OCI-LY1 (cell line): ENCODE measurements at regions not wholly inside any gene's neighbourhood (a gene's known extent, or its start where the extent isn't known, plus 50 kb on each side); places are given as distances from the start of the nearest gene placed in this dataset.

Source experiments
- H2AFZ ChIP-seq: fragments of 200-600 bp; sonication (generic), shearing (Covaris generic); 2 replicates; pipeline ENCODE4 v1.6.0; 2014; ENCODE audit warnings: antibody characterized with exemption, mild to moderate bottlenecking, low read length
- H3F3A ChIP-seq: fragments of 200-600 bp; sonication (generic), shearing (Covaris generic); 2 replicates; pipeline ENCODE4 v1.6.0; 2014; ENCODE audit warnings: mild to moderate bottlenecking, antibody characterized with exemption, low read length, moderate library complexity; ENCODE audit not compliant: insufficient read depth
- H3K27ac ChIP-seq: fragments of 200-600 bp; sonication (generic); 2 replicates; pipeline ENCODE4 v1.5.1; 2014; ENCODE audit warnings: low read length, mixed run types, mild to moderate bottlenecking, low read depth; ENCODE audit not compliant: poor library complexity, severe bottlenecking
- H3K27me3 ChIP-seq: fragments of 200-600 bp; sonication (generic); 2 replicates; pipeline ENCODE4 v1.6.0; 2014; ENCODE audit warnings: antibody characterized with exemption, mild to moderate bottlenecking, low read length, moderate library complexity; ENCODE audit not compliant: insufficient read depth
- H3K36me3 ChIP-seq: fragments of 200-600 bp; sonication (generic); 2 replicates; pipeline ENCODE4 v1.6.1; 2014; ENCODE audit warnings: mild to moderate bottlenecking, antibody characterized with exemption, low read length, moderate library complexity, mixed read lengths; ENCODE audit not compliant: insufficient read depth
- H3K4me1 ChIP-seq: fragments of 200-600 bp; sonication (generic); 2 replicates; pipeline ENCODE4 v1.5.1; 2014; ENCODE audit warnings: mild to moderate bottlenecking, low read length, moderate library complexity; ENCODE audit not compliant: insufficient read depth, severe bottlenecking
- H3K4me2 ChIP-seq: fragments of 200-600 bp; sonication (generic), shearing (Covaris generic); 2 replicates; pipeline ENCODE4 v1.6.1; 2014; ENCODE audit warnings: low read length
- H3K4me3 ChIP-seq: fragments of 200-600 bp; sonication (generic); 2 replicates; pipeline ENCODE4 v1.5.1; 2014; ENCODE audit warnings: low read length, low read depth, mild to moderate bottlenecking, mixed read lengths; ENCODE audit not compliant: poor library complexity, severe bottlenecking
- H3K79me2 ChIP-seq: fragments of 200-600 bp; shearing (Covaris generic); 2 replicates; pipeline ENCODE4 v1.6.1; 2016; ENCODE audit warnings: mixed run types, low read length, mixed read lengths; ENCODE audit not compliant: insufficient read depth
- H3K9ac ChIP-seq: fragments of 200-600 bp; sonication (generic), shearing (Covaris generic); 2 replicates; pipeline ENCODE4 v1.6.1; 2014; ENCODE audit warnings: mild to moderate bottlenecking, low read length, mixed read lengths
- H3K9me2 ChIP-seq: fragments of 200-600 bp; sonication (generic), shearing (Covaris generic); 2 replicates; pipeline ENCODE4 v1.6.1; 2014; ENCODE audit warnings: low read depth, mild to moderate bottlenecking, low read length, mixed read lengths
- H3K9me3 ChIP-seq: fragments of 200-600 bp; shearing (Covaris generic); 2 replicates; pipeline ENCODE4 v1.6.1; 2014; ENCODE audit warnings: low read length, mixed read lengths
- H4K20me1 ChIP-seq: fragments of 200-600 bp; sonication (generic), shearing (Covaris generic); 2 replicates; pipeline ENCODE4 v1.6.0; 2016; ENCODE audit warnings: mild to moderate bottlenecking, low read length; ENCODE audit not compliant: insufficient read depth
- EZH2 ChIP-seq: fragments of 200-600 bp; sonication (generic), shearing (Covaris generic); IDR thresholded peaks from 2 replicates; pipeline ENCODE4 v1.8.0; 2017; ENCODE audit warnings: borderline replicate concordance, mixed run types, mild to moderate bottlenecking, antibody characterized with exemption, low read length, moderate library complexity, mixed read lengths
- TF ChIP-seq, protein P1 (sequence below): fragments of 200-600 bp; sonication (generic), shearing (Covaris generic); IDR thresholded peaks from 2 replicates; pipeline ENCODE4 v1.5.1; 2017; ENCODE audit warnings: mild to moderate bottlenecking, antibody characterized with exemption, low read length, moderate library complexity, mixed read lengths

GRCh38 chr13:76556627-76557026 lies 329.6 kb downstream of the KCTD12 start:
- H3K9me3 ChIP-seq: no peaks in the 10 kb centered on the region
- H4K20me1 ChIP-seq: no peaks in the 10 kb centered on the region
- no peak overlapping the region for H3K9ac ChIP-seq
- H3K36me3 ChIP-seq: no peaks in the 10 kb centered on the region
- H3K4me1 ChIP-seq: no peaks in the 10 kb centered on the region
- no peak overlapping the region for H2AFZ ChIP-seq
- H3K4me3 ChIP-seq: no peak overlapping the region
- no peaks in the 10 kb centered on the region for H3K79me2 ChIP-seq
- H3K27ac ChIP-seq: no peak overlapping the region
- no peak overlapping the region for H3K4me2 ChIP-seq
- no peaks in the 10 kb centered on the region for H3K9me2 ChIP-seq
- H3K27me3 ChIP-seq: no peaks in the 10 kb centered on the region
- no peaks in the 10 kb centered on the region for H3F3A ChIP-seq
- TF ChIP-seq EZH2: no peak
- TF ChIP-seq, protein P1, sequence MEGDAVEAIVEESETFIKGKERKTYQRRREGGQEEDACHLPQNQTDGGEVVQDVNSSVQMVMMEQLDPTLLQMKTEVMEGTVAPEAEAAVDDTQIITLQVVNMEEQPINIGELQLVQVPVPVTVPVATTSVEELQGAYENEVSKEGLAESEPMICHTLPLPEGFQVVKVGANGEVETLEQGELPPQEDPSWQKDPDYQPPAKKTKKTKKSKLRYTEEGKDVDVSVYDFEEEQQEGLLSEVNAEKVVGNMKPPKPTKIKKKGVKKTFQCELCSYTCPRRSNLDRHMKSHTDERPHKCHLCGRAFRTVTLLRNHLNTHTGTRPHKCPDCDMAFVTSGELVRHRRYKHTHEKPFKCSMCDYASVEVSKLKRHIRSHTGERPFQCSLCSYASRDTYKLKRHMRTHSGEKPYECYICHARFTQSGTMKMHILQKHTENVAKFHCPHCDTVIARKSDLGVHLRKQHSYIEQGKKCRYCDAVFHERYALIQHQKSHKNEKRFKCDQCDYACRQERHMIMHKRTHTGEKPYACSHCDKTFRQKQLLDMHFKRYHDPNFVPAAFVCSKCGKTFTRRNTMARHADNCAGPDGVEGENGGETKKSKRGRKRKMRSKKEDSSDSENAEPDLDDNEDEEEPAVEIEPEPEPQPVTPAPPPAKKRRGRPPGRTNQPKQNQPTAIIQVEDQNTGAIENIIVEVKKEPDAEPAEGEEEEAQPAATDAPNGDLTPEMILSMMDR: no peak

- no peaks in the 10 kb centered on the region for H3K79me2 ChIP-seq
- H3K9ac ChIP-seq: no peak overlapping the region
- no peaks in the 10 kb centered on the region for H3K4me1 ChIP-seq
- TF ChIP-seq EZH2: no peak
- TF ChIP-seq, protein P1: no peak
- H3F3A ChIP-seq: no peaks in the 10 kb centered on the region
- no peaks in the 10 kb centered on the region for H3K9me2 ChIP-seq
- no peaks in the 10 kb centered on the region for H3K27me3 ChIP-seq
- H3K27ac ChIP-seq: no peak overlapping the region
- H3K4me3 ChIP-seq: no peak overlapping the region
- H3K36me3 ChIP-seq: no peaks in the 10 kb centered on the region
- no peak overlapping the region for H3K4me2 ChIP-seq
- no peaks in the 10 kb centered on the region for H3K9me3 ChIP-seq
- no peaks in the 10 kb centered on the region for H4K20me1 ChIP-seq
- no peak overlapping the region for H2AFZ ChIP-seq
Observed at GRCh38 chr13:76552807-76553206, 333.4 kb downstream of the KCTD12 start.

DNA sequence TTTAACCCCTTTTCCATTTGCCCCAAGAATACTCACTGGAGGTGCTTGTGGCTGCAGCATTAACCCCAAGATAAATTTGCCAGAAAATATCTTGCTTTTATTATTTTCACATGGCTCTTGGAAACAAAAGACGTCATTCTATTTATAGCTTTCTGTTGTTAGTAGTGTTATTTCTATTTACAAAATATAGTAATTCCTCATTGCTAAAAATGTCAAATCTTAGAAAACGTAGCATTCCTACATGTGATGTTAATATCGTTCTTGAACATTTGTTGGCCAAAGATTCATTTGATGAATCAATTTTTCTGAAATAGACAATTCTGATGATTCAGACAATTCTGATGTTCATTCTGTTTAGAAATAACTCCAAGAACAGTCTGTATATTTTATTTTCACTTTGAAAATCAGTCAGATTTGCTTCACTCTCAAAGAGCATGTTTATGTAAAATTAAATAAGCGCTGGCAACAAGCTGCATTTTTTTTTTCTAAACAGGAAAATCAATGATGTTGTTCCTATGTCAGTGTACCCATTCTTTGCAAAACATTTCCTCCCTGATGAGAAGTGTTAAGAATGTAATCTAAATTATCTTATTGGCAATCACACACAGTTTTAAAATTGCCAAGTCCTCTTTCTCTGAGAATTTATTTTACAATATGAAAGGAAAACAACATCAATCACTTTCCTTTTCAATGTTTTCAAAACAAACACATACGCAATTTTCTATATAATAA lies 334.0 kb downstream of the KCTD12 start:
- Histone ChIP-seq H3K36me3 (no peaks in the 10 kb centered on the region), H4K20me1 (no peaks in the 10 kb centered on the region), H3K9me2 (no peaks in the 10 kb centered on the region), H3K27me3 (no peaks in the 10 kb centered on the region), H2AFZ (no peak overlapping the region), H3K4me1 (no peaks in the 10 kb centered on the region), H3K4me3 (no peak overlapping the region), H3K9me3 (no peaks in the 10 kb centered on the region), H3F3A (no peaks in the 10 kb centered on the region), H3K79me2 (no peaks in the 10 kb centered on the region), H3K9ac (no peak overlapping the region), H3K4me2 (no peak overlapping the region), H3K27ac (no peak overlapping the region)
- TF ChIP-seq EZH2: no peak
- TF ChIP-seq, protein P1: no peak
